OCI-LY3 (cell line): ENCODE measurements at regions not wholly inside any gene's neighbourhood (a gene's known extent, or its start where the extent isn't known, plus 50 kb on each side); places are given as distances from the start of the nearest gene placed in this dataset.
A peak's percentile ranks its signal among the peaks of the same experiment; 100 is the strongest.

Experiments used
- H2AFZ ChIP-seq: fragments of 200-600, 300-600 bp; shearing (Covaris generic); 2 replicates; pipeline ENCODE4 v1.6.0; 2014; ENCODE audit warnings: antibody characterized with exemption, low read depth, low read length
- H3K27ac ChIP-seq: fragments of 200-600, 300-600 bp; sonication (generic); 2 replicates; pipeline ENCODE4 v1.5.1; 2014; ENCODE audit warnings: mild to moderate bottlenecking, low read length, moderate library complexity, mixed read lengths
- H3K27me3 ChIP-seq: fragments of 200-600, 300-600 bp; sonication (generic); 2 replicates; pipeline ENCODE4 v1.6.1; 2014; ENCODE audit warnings: low read depth, low read length, mixed read lengths
- H3K36me3 ChIP-seq: fragments of 200-600, 300-600 bp; sonication (generic); replicated peaks from 2 replicates; pipeline ENCODE3; 2014; ENCODE audit warnings: low read depth, low read length, mixed read lengths
- H3K4me1 ChIP-seq: fragments of 300-600, 200-600 bp; sonication (generic); 2 replicates; pipeline ENCODE4 v1.6.1; 2014; ENCODE audit warnings: low read length, mixed read lengths
- H3K4me2 ChIP-seq: fragments of 200-600, 300-600 bp; sonication (generic); 2 replicates; pipeline ENCODE4 v1.6.1; 2014; ENCODE audit warnings: low read length, mixed read lengths
- H3K4me3 ChIP-seq: fragments of 300-600, 200-600 bp; sonication (generic); 2 replicates; pipeline ENCODE4 v1.5.1; 2014; ENCODE audit warnings: antibody characterized with exemption, mild to moderate bottlenecking, low read length, moderate library complexity
- H3K79me2 ChIP-seq: fragments of 300-600, 200-600 bp; shearing (Covaris generic); 2 replicates; pipeline ENCODE4 v1.6.1; 2014; ENCODE audit warnings: mild to moderate bottlenecking, low read length, mixed read lengths
- H3K9ac ChIP-seq: fragments of 300-600, 200-600 bp; shearing (Covaris generic); 2 replicates; pipeline ENCODE4 v1.6.0; 2014; ENCODE audit warnings: mild to moderate bottlenecking, low read length, moderate library complexity
- H3K9me3 ChIP-seq: fragments of 200-600, 300-600 bp; shearing (Covaris generic); 2 replicates; pipeline ENCODE4 v1.6.1; 2014; ENCODE audit warnings: low read length, mixed read lengths; ENCODE audit not compliant: insufficient read depth
- H4K20me1 ChIP-seq: fragments of 200-600, 300-600 bp; sonication (generic); 2 replicates; pipeline ENCODE4 v1.6.1; 2016; ENCODE audit warnings: low read length, mixed read lengths; ENCODE audit not compliant: insufficient read depth
- EZH2phosphoT487 ChIP-seq: fragments of 200-600 bp; shearing (Covaris generic); IDR thresholded peaks from 2 replicates; pipeline ENCODE4 v1.6.1; 2018; ENCODE audit warnings: antibody characterized with exemption, mixed run types, low read depth
- TF ChIP-seq, protein P1 (sequence below): fragments of 200-600, 300-600 bp; sonication (generic); IDR thresholded peaks from 2 replicates; pipeline ENCODE4 v1.5.1; 2014; ENCODE audit warnings: antibody characterized with exemption, low read length, low read depth

DNA sequence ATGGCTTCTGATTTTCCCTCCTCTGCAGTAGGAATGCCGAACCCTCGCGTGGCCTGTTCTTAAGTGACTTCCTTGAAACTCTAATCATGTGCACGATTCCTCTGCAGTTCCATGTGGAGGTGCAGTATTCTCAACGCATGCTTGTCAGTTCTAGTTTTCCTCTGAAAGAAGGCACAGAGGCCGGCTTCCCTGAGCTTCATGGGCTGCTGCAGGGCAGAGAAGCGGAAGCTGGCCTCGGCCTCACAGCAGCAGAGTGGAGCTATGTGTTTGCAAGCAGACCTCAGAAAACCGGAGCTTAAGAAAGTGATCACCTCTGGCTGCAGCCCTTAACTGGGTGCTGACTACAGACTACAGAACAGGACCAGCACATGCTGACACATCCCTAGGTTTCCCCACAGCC is 500.7 kb downstream of the GRIN2A start:
- Histone ChIP-seq H3K4me3 (no peak overlapping the region), H3K79me2 (no peaks in the 10 kb centered on the region), H3K27ac (no peak overlapping the region), H3K27me3 (peaks cover 21% of the 10 kb centered on the region), H2AFZ (no peak overlapping the region), H3K9me3 (no peaks in the 10 kb centered on the region), H3K4me1 (peaks cover 18% of the 10 kb centered on the region), H4K20me1 (no peaks in the 10 kb centered on the region), H3K9ac (no peak overlapping the region), H3K36me3 (no peaks in the 10 kb centered on the region), H3K4me2 (0 out of 2 replicates have a peak overlapping the region, but pooled peaks have one; percentile 16)
- TF ChIP-seq, protein P1, sequence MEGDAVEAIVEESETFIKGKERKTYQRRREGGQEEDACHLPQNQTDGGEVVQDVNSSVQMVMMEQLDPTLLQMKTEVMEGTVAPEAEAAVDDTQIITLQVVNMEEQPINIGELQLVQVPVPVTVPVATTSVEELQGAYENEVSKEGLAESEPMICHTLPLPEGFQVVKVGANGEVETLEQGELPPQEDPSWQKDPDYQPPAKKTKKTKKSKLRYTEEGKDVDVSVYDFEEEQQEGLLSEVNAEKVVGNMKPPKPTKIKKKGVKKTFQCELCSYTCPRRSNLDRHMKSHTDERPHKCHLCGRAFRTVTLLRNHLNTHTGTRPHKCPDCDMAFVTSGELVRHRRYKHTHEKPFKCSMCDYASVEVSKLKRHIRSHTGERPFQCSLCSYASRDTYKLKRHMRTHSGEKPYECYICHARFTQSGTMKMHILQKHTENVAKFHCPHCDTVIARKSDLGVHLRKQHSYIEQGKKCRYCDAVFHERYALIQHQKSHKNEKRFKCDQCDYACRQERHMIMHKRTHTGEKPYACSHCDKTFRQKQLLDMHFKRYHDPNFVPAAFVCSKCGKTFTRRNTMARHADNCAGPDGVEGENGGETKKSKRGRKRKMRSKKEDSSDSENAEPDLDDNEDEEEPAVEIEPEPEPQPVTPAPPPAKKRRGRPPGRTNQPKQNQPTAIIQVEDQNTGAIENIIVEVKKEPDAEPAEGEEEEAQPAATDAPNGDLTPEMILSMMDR = no peak
- no peak for TF ChIP-seq EZH2phosphoT487

DNA sequence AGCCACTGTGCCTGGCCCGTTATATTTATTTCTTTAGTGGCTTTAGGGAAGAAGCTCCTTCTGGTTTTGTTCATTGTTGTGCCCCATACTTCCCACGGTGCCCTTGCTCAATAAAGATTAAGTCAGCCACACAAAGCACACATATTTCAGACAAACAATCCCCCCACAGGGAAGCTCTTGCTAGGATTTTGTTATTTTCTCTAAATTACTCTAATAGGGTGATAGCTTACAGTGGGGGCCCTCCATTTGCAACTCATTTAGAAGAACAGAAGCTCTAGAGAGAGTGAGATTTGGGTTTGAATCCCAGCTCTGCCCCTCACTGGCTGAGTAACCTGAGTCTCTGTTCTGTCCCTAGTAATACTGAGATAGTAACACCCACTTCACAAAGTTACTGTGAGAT is 499.9 kb downstream of the GRIN2A start:
- Histone ChIP-seq H3K4me3 (no peak overlapping the region), H3K79me2 (no peaks in the 10 kb centered on the region), H3K36me3 (no peaks in the 10 kb centered on the region), H3K4me2 (no peak overlapping the region), H2AFZ (no peak overlapping the region), H3K9ac (no peak overlapping the region), H3K27me3 (peaks cover 21% of the 10 kb centered on the region), H3K27ac (no peak overlapping the region), H3K4me1 (peaks cover 18% of the 10 kb centered on the region), H4K20me1 (no peaks in the 10 kb centered on the region), H3K9me3 (no peaks in the 10 kb centered on the region)
- TF ChIP-seq, protein P1 = no peak
- TF ChIP-seq EZH2phosphoT487 = no peak

DNA sequence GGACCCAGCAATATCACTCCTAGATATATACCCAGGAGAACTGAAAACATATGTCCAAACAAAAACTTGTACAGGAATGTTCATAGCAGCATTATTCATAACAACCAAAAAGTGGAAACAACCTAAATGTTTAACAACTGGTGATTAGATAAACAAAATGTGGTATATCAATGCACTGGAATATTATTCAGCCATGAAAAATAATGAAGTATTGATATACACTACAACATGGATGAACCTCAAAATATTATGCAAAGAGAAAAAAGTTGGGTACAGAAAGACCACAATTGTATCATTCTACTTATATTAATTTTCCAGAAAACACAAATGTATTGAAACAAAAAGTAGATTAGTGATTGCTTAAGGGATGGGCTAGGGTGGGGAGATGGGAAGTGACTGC is 498.6 kb downstream of the GRIN2A start:
- Histone ChIP-seq H3K9me3 (no peaks in the 10 kb centered on the region), H4K20me1 (no peaks in the 10 kb centered on the region), H3K79me2 (no peaks in the 10 kb centered on the region)

DNA sequence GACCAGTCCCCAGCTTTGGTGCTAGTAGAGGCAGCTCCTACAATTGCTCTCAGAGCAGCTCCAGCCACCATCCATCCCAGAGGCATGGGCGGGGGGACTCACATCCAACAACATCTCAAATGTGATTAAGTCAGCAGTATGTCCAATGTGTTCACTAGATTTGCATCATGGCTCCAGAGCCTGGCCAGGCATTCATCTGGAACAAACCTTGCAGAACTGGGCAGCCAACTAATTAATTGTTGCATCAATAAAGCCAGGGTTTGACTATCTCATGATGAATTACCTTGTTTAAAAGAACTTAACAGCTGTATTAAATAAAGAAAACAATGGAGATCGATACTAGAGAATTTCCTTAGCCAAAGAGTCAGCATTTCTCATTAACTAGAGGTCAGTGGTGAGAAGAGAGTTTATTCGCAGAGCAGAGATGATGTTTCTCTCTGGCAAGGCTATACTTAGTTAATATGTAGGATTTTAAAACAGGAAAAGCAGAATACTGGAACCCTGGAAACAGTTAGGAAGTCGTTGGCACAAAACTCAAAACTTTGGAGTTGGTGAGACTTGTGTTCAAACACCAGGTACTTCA is 494.4 kb downstream of the GRIN2A start:
- Histone ChIP-seq H3K4me2 (no peak overlapping the region), H3K9me3 (no peaks in the 10 kb centered on the region), H4K20me1 (no peaks in the 10 kb centered on the region), H2AFZ (no peak overlapping the region), H3K36me3 (no peaks in the 10 kb centered on the region), H3K79me2 (no peaks in the 10 kb centered on the region), H3K4me3 (no peak overlapping the region), H3K9ac (no peak overlapping the region), H3K27me3 (no peaks in the 10 kb centered on the region), H3K4me1 (no peaks in the 10 kb centered on the region), H3K27ac (no peak overlapping the region)
- TF ChIP-seq EZH2phosphoT487 = no peak

More for the DNA sequence above, 498.6 kb downstream of the GRIN2A start:
- peaks cover 17% of the 10 kb centered on the region for H3K27me3 ChIP-seq
- H2AFZ ChIP-seq = no peak overlapping the region
- H3K27ac ChIP-seq = no peak overlapping the region
- TF ChIP-seq EZH2phosphoT487 = no peak
- TF ChIP-seq, protein P1 = no peak
- peaks cover 18% of the 10 kb centered on the region for H3K4me1 ChIP-seq
- H3K36me3 ChIP-seq = no peaks in the 10 kb centered on the region
- no peak overlapping the region for H3K4me2 ChIP-seq
- no peak overlapping the region for H3K9ac ChIP-seq
- no peak overlapping the region for H3K4me3 ChIP-seq
